DOHH2 (cell line): ENCODE measurements at regions not wholly inside any gene's neighbourhood (a gene's known extent, or its start where the extent isn't known, plus 50 kb on each side); places are given as distances from the start of the nearest gene placed in this dataset.

Experiments
- H3F3A ChIP-seq: fragments of 200-600 bp; sonication (generic), shearing (Covaris generic); 2 replicates; pipeline ENCODE4 v1.6.0; 2016; ENCODE audit warnings: antibody characterized with exemption, mild to moderate bottlenecking; ENCODE audit not compliant: control insufficient read depth, insufficient read depth
- H3K27ac ChIP-seq: fragments of 200-600 bp; sonication (generic); 2 replicates; pipeline ENCODE4 v1.5.1; 2014; ENCODE audit warnings: low read depth, mild to moderate bottlenecking, low read length, moderate library complexity
- H3K27me3 ChIP-seq: fragments of 200-600 bp; sonication (generic); 2 replicates; pipeline ENCODE4 v1.6.1; 2014; ENCODE audit warnings: mild to moderate bottlenecking, low read length, mixed read lengths; ENCODE audit not compliant: control insufficient read depth
- H3K36me3 ChIP-seq: fragments of 200-600 bp; sonication (generic); 2 replicates; pipeline ENCODE4 v1.6.1; 2014; ENCODE audit warnings: mild to moderate bottlenecking, low read length, moderate library complexity, mixed read lengths; ENCODE audit not compliant: control insufficient read depth
- H3K4me1 ChIP-seq: fragments of 200-600 bp; sonication (generic); 2 replicates; pipeline ENCODE4 v1.6.1; 2014; ENCODE audit warnings: mild to moderate bottlenecking, low read length, mixed read lengths; ENCODE audit not compliant: control insufficient read depth
- H3K4me2 ChIP-seq: fragments of 200-600 bp; sonication (generic); 2 replicates; pipeline ENCODE4 v1.6.0; 2014; ENCODE audit warnings: mild to moderate bottlenecking, low read length, moderate library complexity
- H3K4me3 ChIP-seq: fragments of 200-600 bp; sonication (generic); 2 replicates; pipeline ENCODE4 v1.5.1; 2014; ENCODE audit warnings: mild to moderate bottlenecking, low read length, mixed read lengths
- H3K79me2 ChIP-seq: fragments of 200-600 bp; sonication (generic); 2 replicates; pipeline ENCODE4 v1.6.1; 2014; ENCODE audit warnings: mild to moderate bottlenecking, low read length, mixed read lengths; ENCODE audit not compliant: control insufficient read depth
- H3K9me2 ChIP-seq: fragments of 200-600 bp; sonication (generic); replicated peaks from 2 replicates; pipeline ENCODE4 v1.6.1; 2014; ENCODE audit warnings: mild to moderate bottlenecking, low read length, mixed read lengths; ENCODE audit not compliant: control insufficient read depth
- H3K9me3 ChIP-seq: fragments of 200-600 bp; sonication (generic); 2 replicates; pipeline ENCODE4 v1.6.1; 2014; ENCODE audit warnings: antibody characterized with exemption, low read length, mixed read lengths; ENCODE audit not compliant: control insufficient read depth, insufficient read depth
- H4K20me1 ChIP-seq: fragments of 200-600 bp; sonication (generic); 2 replicates; pipeline ENCODE4 v1.6.0; 2014; ENCODE audit warnings: low read depth, mild to moderate bottlenecking, antibody characterized with exemption, low read length, moderate library complexity; ENCODE audit not compliant: control insufficient read depth, insufficient read depth
- EZH2phosphoT487 ChIP-seq: fragments of 200-600 bp; sonication (generic); IDR thresholded peaks from 2 replicates; pipeline ENCODE4 v1.6.1; 2017; ENCODE audit warnings: borderline replicate concordance, mild to moderate bottlenecking, antibody characterized with exemption, low read length, moderate library complexity, mixed read lengths
- TF ChIP-seq, protein P1 (sequence below): fragments of 200-600 bp; sonication (generic); IDR thresholded peaks from one replicate; pipeline ENCODE4 v1.5.1; 2014; ENCODE audit warnings: antibody characterized with exemption, mild to moderate bottlenecking, low read depth, low read length; ENCODE audit not compliant: poor library complexity, severe bottlenecking

GRCh38 chr6:91611190-91611589 is 1024.3 kb upstream of the MAP3K7 start:
- TF ChIP-seq, protein P1, sequence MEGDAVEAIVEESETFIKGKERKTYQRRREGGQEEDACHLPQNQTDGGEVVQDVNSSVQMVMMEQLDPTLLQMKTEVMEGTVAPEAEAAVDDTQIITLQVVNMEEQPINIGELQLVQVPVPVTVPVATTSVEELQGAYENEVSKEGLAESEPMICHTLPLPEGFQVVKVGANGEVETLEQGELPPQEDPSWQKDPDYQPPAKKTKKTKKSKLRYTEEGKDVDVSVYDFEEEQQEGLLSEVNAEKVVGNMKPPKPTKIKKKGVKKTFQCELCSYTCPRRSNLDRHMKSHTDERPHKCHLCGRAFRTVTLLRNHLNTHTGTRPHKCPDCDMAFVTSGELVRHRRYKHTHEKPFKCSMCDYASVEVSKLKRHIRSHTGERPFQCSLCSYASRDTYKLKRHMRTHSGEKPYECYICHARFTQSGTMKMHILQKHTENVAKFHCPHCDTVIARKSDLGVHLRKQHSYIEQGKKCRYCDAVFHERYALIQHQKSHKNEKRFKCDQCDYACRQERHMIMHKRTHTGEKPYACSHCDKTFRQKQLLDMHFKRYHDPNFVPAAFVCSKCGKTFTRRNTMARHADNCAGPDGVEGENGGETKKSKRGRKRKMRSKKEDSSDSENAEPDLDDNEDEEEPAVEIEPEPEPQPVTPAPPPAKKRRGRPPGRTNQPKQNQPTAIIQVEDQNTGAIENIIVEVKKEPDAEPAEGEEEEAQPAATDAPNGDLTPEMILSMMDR, result no peak
- no peak for TF ChIP-seq EZH2phosphoT487
- Histone ChIP-seq H3F3A (no peaks in the 10 kb centered on the region), H3K36me3 (no peaks in the 10 kb centered on the region), H3K4me3 (no peak overlapping the region), H3K27me3 (no peaks in the 10 kb centered on the region), H3K4me1 (no peaks in the 10 kb centered on the region), H3K4me2 (no peak overlapping the region), H3K79me2 (no peaks in the 10 kb centered on the region), H3K27ac (no peak overlapping the region), H3K9me2 (no peaks in the 10 kb centered on the region), H3K9me3 (no peaks in the 10 kb centered on the region), H4K20me1 (no peaks in the 10 kb centered on the region)

GRCh38 chr6:91608428-91608827 is 1021.6 kb upstream of the MAP3K7 start:
- H3K27ac ChIP-seq, result no peak overlapping the region
- no peaks in the 10 kb centered on the region for H3K27me3 ChIP-seq
- no peaks in the 10 kb centered on the region for H3K79me2 ChIP-seq
- TF ChIP-seq EZH2phosphoT487, result no peak
- TF ChIP-seq, protein P1, result no peak
- H3K9me2 ChIP-seq, result no peaks in the 10 kb centered on the region
- no peaks in the 10 kb centered on the region for H3K36me3 ChIP-seq
- H3K4me2 ChIP-seq, result no peak overlapping the region
- no peaks in the 10 kb centered on the region for H4K20me1 ChIP-seq
- no peaks in the 10 kb centered on the region for H3F3A ChIP-seq
- no peak overlapping the region for H3K4me3 ChIP-seq
- H3K9me3 ChIP-seq, result no peaks in the 10 kb centered on the region
- H3K4me1 ChIP-seq, result no peaks in the 10 kb centered on the region

- Histone ChIP-seq H3K4me2 (no peak overlapping the region), H3K36me3 (no peaks in the 10 kb centered on the region), H4K20me1 (no peaks in the 10 kb centered on the region), H3K27me3 (no peaks in the 10 kb centered on the region), H3K9me3 (no peaks in the 10 kb centered on the region), H3F3A (no peaks in the 10 kb centered on the region), H3K27ac (no peak overlapping the region), H3K9me2 (no peaks in the 10 kb centered on the region), H3K4me1 (no peaks in the 10 kb centered on the region), H3K79me2 (no peaks in the 10 kb centered on the region), H3K4me3 (no peak overlapping the region)
- TF ChIP-seq EZH2phosphoT487, result no peak
- TF ChIP-seq, protein P1, result no peak
Measured at GRCh38 chr6:91606148-91606901, 1019.5 kb upstream of the MAP3K7 start.
